GM23338 (cell line): ENCODE measurements at regions not wholly inside any gene's neighbourhood (a gene's known extent, or its start where the extent isn't known, plus 50 kb on each side); places are given as distances from the start of the nearest gene placed in this dataset.

Experiments
- ATAC-seq: fragments of 200-7000 bp; cut with Tn5 transposase; 3 replicates; pipeline ENCODE4 v1.9.1; 2020
- DNase-seq: peaks from one replicate; pipeline ENCODE4 v3.0.0-alpha.2; 2015; ENCODE audit warnings: low spot score
- H2AFZ ChIP-seq: fragments of 200-600 bp; sonication (generic); 2 replicates; pipeline ENCODE4 v1.8.0; 2016; ENCODE audit warnings: antibody characterized with exemption, mild to moderate bottlenecking, moderate library complexity
- H3F3A ChIP-seq: fragments of 200-600 bp; sonication (generic); replicated peaks from 2 replicates; pipeline ENCODE4 v1.8.0; 2017; ENCODE audit warnings: antibody characterized with exemption, mixed run types, low read depth
- H3K27ac ChIP-seq: fragments of 200-600 bp; sonication (generic); 2 replicates; pipeline ENCODE4 v1.6.1; 2016; ENCODE audit warnings: low read depth
- H3K27me3 ChIP-seq: fragments of 200-600 bp; sonication (generic); 2 replicates; pipeline ENCODE4 v1.8.0; 2016; ENCODE audit warnings: mild to moderate bottlenecking, mixed run types, moderate library complexity; ENCODE audit not compliant: insufficient read depth
- H3K36me3 ChIP-seq: fragments of 200-600 bp; sonication (generic); 2 replicates; pipeline ENCODE4 v1.8.0; 2016; ENCODE audit warnings: mild to moderate bottlenecking; ENCODE audit not compliant: insufficient read depth
- H3K4me1 ChIP-seq: fragments of 200-600 bp; sonication (generic); 2 replicates; pipeline ENCODE4 v1.8.0; 2016; ENCODE audit warnings: mild to moderate bottlenecking, moderate library complexity; ENCODE audit not compliant: insufficient read depth
- H3K4me2 ChIP-seq: fragments of 200-600 bp; sonication (generic); 2 replicates; pipeline ENCODE4 v1.7.1; 2017; ENCODE audit warnings: mixed run types
- H3K4me3 ChIP-seq: fragments of 200-600 bp; sonication (generic); 2 replicates; pipeline ENCODE4 v1.6.1; 2016; ENCODE audit warnings: mixed run types
- H3K79me2 ChIP-seq: fragments of 200-600 bp; sonication (generic); replicated peaks from 2 replicates; pipeline ENCODE4 v1.8.0; 2017; ENCODE audit warnings: mild to moderate bottlenecking; ENCODE audit not compliant: insufficient read depth
- H3K9me2 ChIP-seq: fragments of 200-600 bp; sonication (generic); 2 replicates; pipeline ENCODE4 v1.8.0; 2017; ENCODE audit not compliant: insufficient read depth
- H4K20me1 ChIP-seq: fragments of 200-600 bp; sonication (generic); replicated peaks from 2 replicates; pipeline ENCODE4 v1.8.0; 2017; ENCODE audit warnings: mild to moderate bottlenecking; ENCODE audit not compliant: insufficient read depth
- H3K27ac Mint-ChIP-seq: 2 replicates; pipeline ENCODE4 v1.8.0; 2020; ENCODE audit warnings: inconsistent platforms, mild to moderate bottlenecking, moderate library complexity, mixed read lengths
- H3K27me3 Mint-ChIP-seq: 3 replicates; pipeline ENCODE4 v1.8.0; 2022; ENCODE audit warnings: low read depth, mild to moderate bottlenecking, moderate library complexity, mixed read lengths, inconsistent platforms; ENCODE audit not compliant: insufficient read depth, poor library complexity
- H3K36me3 Mint-ChIP-seq: 3 replicates; pipeline ENCODE4 v1.8.0; 2021; ENCODE audit warnings: low read depth, mild to moderate bottlenecking, inconsistent platforms, moderate library complexity, mixed read lengths
- H3K4me1 Mint-ChIP-seq: 3 replicates; pipeline ENCODE4 v1.8.0; 2020; ENCODE audit warnings: mild to moderate bottlenecking, inconsistent platforms, mixed read lengths
- H3K4me3 Mint-ChIP-seq: 3 replicates; pipeline ENCODE4 v1.8.0; 2021; ENCODE audit warnings: moderate library complexity, mild to moderate bottlenecking, inconsistent platforms, mixed read lengths
- H3K9me3 Mint-ChIP-seq: 3 replicates; pipeline ENCODE4 v1.8.0; 2020; ENCODE audit warnings: moderate library complexity, mild to moderate bottlenecking, inconsistent platforms, mixed read lengths
- JUNB ChIP-seq: IDR thresholded peaks from one replicate; pipeline ENCODE4 v1.6.1; 2016; ENCODE audit warnings: antibody characterized with exemption; ENCODE audit not compliant: unreplicated experiment
- STAT1 ChIP-seq: IDR thresholded peaks from one replicate; pipeline ENCODE4 v1.6.1; 2016; ENCODE audit warnings: antibody characterized with exemption; ENCODE audit not compliant: unreplicated experiment
- ZNF114 ChIP-seq: fragments of 250-450 bp; sonication (Bioruptor Pico); IDR thresholded peaks from 2 replicates; pipeline ENCODE4 v1.5.0; 2020; ENCODE audit warnings: mild to moderate bottlenecking, moderate library complexity
- ZNF331 ChIP-seq: fragments of 250-450 bp; sonication (Bioruptor Pico); IDR thresholded peaks from 2 replicates; pipeline ENCODE4 v1.5.0; 2020; ENCODE audit warnings: low read depth, mild to moderate bottlenecking, moderate library complexity
- TF ChIP-seq, protein P1 (sequence below): fragments of 250-450 bp; sonication (Bioruptor Pico); IDR thresholded peaks from 2 replicates; pipeline ENCODE4 v1.5.0; 2020; ENCODE audit warnings: mild to moderate bottlenecking, moderate library complexity
- TF ChIP-seq, protein P2 (sequence below): IDR thresholded peaks from one replicate; pipeline ENCODE4 v1.6.1; 2018; ENCODE audit warnings: antibody characterized with exemption; ENCODE audit not compliant: unreplicated experiment

DNA sequence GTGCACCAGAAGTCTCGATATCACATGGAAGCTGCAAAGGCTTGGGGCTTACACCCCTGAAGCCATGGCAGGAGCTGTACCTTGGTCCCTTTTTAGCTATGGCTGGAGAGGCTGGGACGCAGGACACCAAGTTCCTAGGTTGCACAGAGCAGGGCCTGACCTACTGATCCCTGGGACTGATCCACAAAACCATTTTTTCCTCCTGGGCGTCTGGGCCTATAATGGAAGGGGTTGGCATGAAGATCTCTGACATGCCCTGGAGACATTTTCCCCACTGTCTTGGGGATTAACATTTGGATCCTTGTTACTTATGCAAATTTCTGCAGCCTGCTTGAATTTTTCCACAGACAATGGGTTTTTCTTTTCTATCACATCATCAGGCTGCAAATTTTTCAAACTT, 286.7 kb upstream of the PTPRD start (continued):
- TF ChIP-seq, protein P1, sequence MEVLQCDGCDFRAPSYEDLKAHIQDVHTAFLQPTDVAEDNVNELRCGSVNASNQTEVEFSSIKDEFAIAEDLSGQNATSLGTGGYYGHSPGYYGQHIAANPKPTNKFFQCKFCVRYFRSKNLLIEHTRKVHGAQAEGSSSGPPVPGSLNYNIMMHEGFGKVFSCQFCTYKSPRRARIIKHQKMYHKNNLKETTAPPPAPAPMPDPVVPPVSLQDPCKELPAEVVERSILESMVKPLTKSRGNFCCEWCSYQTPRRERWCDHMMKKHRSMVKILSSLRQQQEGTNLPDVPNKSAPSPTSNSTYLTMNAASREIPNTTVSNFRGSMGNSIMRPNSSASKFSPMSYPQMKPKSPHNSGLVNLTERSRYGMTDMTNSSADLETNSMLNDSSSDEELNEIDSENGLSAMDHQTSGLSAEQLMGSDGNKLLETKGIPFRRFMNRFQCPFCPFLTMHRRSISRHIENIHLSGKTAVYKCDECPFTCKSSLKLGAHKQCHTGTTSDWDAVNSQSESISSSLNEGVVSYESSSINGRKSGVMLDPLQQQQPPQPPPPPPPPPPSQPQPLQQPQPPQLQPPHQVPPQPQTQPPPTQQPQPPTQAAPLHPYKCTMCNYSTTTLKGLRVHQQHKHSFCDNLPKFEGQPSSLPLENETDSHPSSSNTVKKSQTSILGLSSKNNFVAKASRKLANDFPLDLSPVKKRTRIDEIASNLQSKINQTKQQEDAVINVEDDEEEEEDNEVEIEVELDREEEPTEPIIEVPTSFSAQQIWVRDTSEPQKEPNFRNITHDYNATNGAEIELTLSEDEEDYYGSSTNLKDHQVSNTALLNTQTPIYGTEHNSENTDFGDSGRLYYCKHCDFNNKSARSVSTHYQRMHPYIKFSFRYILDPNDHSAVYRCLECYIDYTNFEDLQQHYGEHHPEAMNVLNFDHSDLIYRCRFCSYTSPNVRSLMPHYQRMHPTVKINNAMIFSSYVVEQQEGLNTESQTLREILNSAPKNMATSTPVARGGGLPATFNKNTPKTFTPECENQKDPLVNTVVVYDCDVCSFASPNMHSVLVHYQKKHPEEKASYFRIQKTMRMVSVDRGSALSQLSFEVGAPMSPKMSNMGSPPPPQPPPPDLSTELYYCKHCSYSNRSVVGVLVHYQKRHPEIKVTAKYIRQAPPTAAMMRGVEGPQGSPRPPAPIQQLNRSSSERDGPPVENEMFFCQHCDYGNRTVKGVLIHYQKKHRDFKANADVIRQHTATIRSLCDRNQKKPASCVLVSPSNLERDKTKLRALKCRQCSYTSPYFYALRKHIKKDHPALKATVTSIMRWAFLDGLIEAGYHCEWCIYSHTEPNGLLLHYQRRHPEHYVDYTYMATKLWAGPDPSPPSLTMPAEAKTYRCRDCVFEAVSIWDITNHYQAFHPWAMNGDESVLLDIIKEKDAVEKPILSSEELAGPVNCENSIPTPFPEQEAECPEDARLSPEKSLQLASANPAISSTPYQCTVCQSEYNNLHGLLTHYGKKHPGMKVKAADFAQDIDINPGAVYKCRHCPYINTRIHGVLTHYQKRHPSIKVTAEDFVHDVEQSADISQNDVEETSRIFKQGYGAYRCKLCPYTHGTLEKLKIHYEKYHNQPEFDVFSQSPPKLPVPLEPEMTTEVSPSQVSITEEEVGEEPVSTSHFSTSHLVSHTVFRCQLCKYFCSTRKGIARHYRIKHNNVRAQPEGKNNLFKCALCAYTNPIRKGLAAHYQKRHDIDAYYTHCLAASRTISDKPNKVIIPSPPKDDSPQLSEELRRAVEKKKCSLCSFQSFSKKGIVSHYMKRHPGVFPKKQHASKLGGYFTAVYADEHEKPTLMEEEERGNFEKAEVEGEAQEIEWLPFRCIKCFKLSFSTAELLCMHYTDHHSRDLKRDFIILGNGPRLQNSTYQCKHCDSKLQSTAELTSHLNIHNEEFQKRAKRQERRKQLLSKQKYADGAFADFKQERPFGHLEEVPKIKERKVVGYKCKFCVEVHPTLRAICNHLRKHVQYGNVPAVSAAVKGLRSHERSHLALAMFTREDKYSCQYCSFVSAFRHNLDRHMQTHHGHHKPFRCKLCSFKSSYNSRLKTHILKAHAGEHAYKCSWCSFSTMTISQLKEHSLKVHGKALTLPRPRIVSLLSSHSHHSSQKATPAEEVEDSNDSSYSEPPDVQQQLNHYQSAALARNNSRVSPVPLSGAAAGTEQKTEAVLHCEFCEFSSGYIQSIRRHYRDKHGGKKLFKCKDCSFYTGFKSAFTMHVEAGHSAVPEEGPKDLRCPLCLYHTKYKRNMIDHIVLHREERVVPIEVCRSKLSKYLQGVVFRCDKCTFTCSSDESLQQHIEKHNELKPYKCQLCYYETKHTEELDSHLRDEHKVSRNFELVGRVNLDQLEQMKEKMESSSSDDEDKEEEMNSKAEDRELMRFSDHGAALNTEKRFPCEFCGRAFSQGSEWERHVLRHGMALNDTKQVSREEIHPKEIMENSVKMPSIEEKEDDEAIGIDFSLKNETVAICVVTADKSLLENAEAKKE (CRISPR knock-in tag): no peak
- no peak for TF ChIP-seq ZNF114

DNA sequence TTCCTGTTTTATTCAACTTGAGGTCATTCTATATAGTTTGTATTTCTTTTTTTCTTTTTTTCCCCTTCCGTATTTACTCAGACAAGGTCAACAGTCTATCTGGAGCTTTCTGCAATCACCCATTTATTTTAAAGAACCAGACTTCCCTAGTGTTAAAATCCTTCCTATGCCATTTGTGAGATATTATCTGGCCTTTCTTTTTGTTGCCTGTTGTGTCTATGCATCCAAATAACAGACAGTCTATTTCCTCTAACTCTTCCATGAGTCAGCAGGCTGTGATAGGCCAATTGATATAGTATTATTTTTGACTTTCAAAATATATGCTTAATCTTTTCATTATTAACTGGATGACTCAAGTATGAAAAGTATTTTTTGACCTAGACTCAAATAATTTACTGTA, 291.2 kb upstream of the PTPRD start:
- Histone ChIP-seq H3K27me3 (no peaks in the 10 kb centered on the region), H3F3A (no peaks in the 10 kb centered on the region), H3K4me3 (no peak overlapping the region), H2AFZ (0 out of 2 replicates have a peak overlapping the region, but pooled peaks have one; percentile 4), H3K4me1 (no peaks in the 10 kb centered on the region), H3K79me2 (no peaks in the 10 kb centered on the region), H3K27ac (no peak overlapping the region), H3K4me2 (no peak overlapping the region), H3K36me3 (no peaks in the 10 kb centered on the region), H4K20me1 (no peaks in the 10 kb centered on the region), H3K9me2 (0 out of 2 replicates have a peak, but pooled peaks cover 2% of the 10 kb centered on the region)
- ATAC-seq: no peak
- Mint-ChIP-seq H3K4me3 (no peak overlapping the region), H3K36me3 (peaks cover 20% of the 10 kb centered on the region), H3K9me3 (peaks cover 31% of the 10 kb centered on the region), H3K27me3 (no peaks in the 10 kb centered on the region), H3K27ac (no peak overlapping the region), H3K4me1 (peaks cover 8% of the 10 kb centered on the region; the same call in 2 of the 3 replicates)
- DNase-seq: no peak
- TF ChIP-seq, protein P1 (CRISPR knock-in tag): no peak
- TF ChIP-seq, protein P2, sequence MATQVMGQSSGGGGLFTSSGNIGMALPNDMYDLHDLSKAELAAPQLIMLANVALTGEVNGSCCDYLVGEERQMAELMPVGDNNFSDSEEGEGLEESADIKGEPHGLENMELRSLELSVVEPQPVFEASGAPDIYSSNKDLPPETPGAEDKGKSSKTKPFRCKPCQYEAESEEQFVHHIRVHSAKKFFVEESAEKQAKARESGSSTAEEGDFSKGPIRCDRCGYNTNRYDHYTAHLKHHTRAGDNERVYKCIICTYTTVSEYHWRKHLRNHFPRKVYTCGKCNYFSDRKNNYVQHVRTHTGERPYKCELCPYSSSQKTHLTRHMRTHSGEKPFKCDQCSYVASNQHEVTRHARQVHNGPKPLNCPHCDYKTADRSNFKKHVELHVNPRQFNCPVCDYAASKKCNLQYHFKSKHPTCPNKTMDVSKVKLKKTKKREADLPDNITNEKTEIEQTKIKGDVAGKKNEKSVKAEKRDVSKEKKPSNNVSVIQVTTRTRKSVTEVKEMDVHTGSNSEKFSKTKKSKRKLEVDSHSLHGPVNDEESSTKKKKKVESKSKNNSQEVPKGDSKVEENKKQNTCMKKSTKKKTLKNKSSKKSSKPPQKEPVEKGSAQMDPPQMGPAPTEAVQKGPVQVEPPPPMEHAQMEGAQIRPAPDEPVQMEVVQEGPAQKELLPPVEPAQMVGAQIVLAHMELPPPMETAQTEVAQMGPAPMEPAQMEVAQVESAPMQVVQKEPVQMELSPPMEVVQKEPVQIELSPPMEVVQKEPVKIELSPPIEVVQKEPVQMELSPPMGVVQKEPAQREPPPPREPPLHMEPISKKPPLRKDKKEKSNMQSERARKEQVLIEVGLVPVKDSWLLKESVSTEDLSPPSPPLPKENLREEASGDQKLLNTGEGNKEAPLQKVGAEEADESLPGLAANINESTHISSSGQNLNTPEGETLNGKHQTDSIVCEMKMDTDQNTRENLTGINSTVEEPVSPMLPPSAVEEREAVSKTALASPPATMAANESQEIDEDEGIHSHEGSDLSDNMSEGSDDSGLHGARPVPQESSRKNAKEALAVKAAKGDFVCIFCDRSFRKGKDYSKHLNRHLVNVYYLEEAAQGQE: no peak
- TF ChIP-seq ZNF114 (no peak), ZNF331 (CRISPR knock-in tag) (no peak), STAT1 (no peak), JUNB (no peak)
